Hypothalamus (tissue), 51 donors: ENCODE measurements at regions not wholly inside any gene's neighbourhood (a gene's known extent, or its start where the extent isn't known, plus 50 kb on each side); places are given as distances from the start of the nearest gene placed in this dataset.
"Not testable (repeated sequence)": the region's sequence is repeated elsewhere in the genome, so short reads cannot be mapped to it uniquely, and the experiment has no call there.

Experiments
- DNase-seq, 51 donors: peaks; one replicate each; lab custom pipeline; 2025; lab: John Stamatoyannopoulos, UW

GRCh38 chr11:100409267-100409666, 277.8 kb upstream of the ARHGAP42 start:
- not testable (repeated sequence) for DNase-seq

- no peak for DNase-seq
These were observed 267.6 kb upstream of the ARHGAP42 start for GRCh38 chr11:100419518-100419917.

GRCh38 chr11:100434821-100435641, 252.1 kb upstream of the ARHGAP42 start:
- no peak for DNase-seq

GRCh38 chr11:100438376-100438775, 248.7 kb upstream of the ARHGAP42 start:
- no peak for DNase-seq

- DNase-seq = no peak
These were observed 246.0 kb upstream of the ARHGAP42 start for GRCh38 chr11:100441086-100441485.

- DNase-seq = no peak
These were observed 245.1 kb upstream of the ARHGAP42 start for GRCh38 chr11:100442017-100442416.

GRCh38 chr11:100445231-100445735, 241.8 kb upstream of the ARHGAP42 start:
- DNase-seq = peak in 15 of 51 donors; percentile 1 to 32 (median 5)

GRCh38 chr11:100451801-100452460, 235.2 kb upstream of the ARHGAP42 start:
- not testable (repeated sequence) for DNase-seq

GRCh38 chr11:100459811-100460210, 227.3 kb upstream of the ARHGAP42 start:
- no peak for DNase-seq

- DNase-seq = no peak
These were observed 226.7 kb upstream of the ARHGAP42 start for GRCh38 chr11:100460426-100460825.

- no peak for DNase-seq
These were observed 219.1 kb upstream of the ARHGAP42 start for GRCh38 chr11:100467821-100468508.

GRCh38 chr11:100469835-100470234, 217.3 kb upstream of the ARHGAP42 start:
- no peak for DNase-seq

- DNase-seq = no peak
These were observed 214.2 kb upstream of the ARHGAP42 start for GRCh38 chr11:100472727-100473389.

- no peak for DNase-seq
These were observed 213.7 kb upstream of the ARHGAP42 start for GRCh38 chr11:100473390-100473740.

- DNase-seq = no peak
These were observed 202.1 kb upstream of the ARHGAP42 start for GRCh38 chr11:100484948-100485347.

GRCh38 chr11:100498780-100499179, 188.3 kb upstream of the ARHGAP42 start:
- no peak for DNase-seq

- DNase-seq = no peak
These were observed 185.6 kb upstream of the ARHGAP42 start for GRCh38 chr11:100501450-100501849.

GRCh38 chr11:100512475-100512874, 174.6 kb upstream of the ARHGAP42 start:
- DNase-seq = no peak

GRCh38 chr11:100515087-100515486, 172.0 kb upstream of the ARHGAP42 start:
- DNase-seq = no peak

- DNase-seq = no peak
These were observed 161.9 kb upstream of the ARHGAP42 start for GRCh38 chr11:100525197-100525596.

GRCh38 chr11:100525635-100526034, 161.5 kb upstream of the ARHGAP42 start:
- no peak for DNase-seq
